HEK293T (cell line): ENCODE measurements at regions not wholly inside any gene's neighbourhood (a gene's known extent, or its start where the extent isn't known, plus 50 kb on each side); places are given as distances from the start of the nearest gene placed in this dataset.
"Not testable (repeated sequence)": the region's sequence is repeated elsewhere in the genome, so short reads cannot be mapped to it uniquely, and the experiment has no call there.

Source experiments
- ARNT ChIP-seq: fragments of 450-650 bp; IDR thresholded peaks from 2 replicates; pipeline ENCODE4 v1.6.1; 2017; ENCODE audit warnings: mild to moderate bottlenecking
- BHLHE40 ChIP-seq: fragments of 450-650 bp; IDR thresholded peaks from 2 replicates; pipeline ENCODE4 v1.6.1; 2016; ENCODE audit warnings: mild to moderate bottlenecking, moderate library complexity, borderline replicate concordance
- CTBP1 ChIP-seq: fragments of 450-650 bp; IDR thresholded peaks from 2 replicates; pipeline ENCODE4 v1.6.1; 2016; ENCODE audit warnings: borderline replicate concordance
- ELF4 ChIP-seq: fragments of 450-650 bp; IDR thresholded peaks from 2 replicates; pipeline ENCODE4 v1.6.1; 2017; ENCODE audit warnings: antibody characterized with exemption
- FOXK2 ChIP-seq: fragments of 450-650 bp; IDR thresholded peaks from 2 replicates; pipeline ENCODE4 v1.6.1; 2016; ENCODE audit warnings: mild to moderate bottlenecking
- FOXM1 ChIP-seq: fragments of 450-650 bp; IDR thresholded peaks from 2 replicates; pipeline ENCODE4 v1.6.1; 2017; ENCODE audit warnings: mild to moderate bottlenecking, borderline replicate concordance
- HDGF ChIP-seq: fragments of 450-650 bp; IDR thresholded peaks from 2 replicates; pipeline ENCODE4 v1.6.1; 2017; ENCODE audit warnings: antibody characterized with exemption, borderline replicate concordance
- L3MBTL2 ChIP-seq: fragments of 450-650 bp; conservative IDR thresholded peaks from 2 replicates; pipeline ENCODE4 v1.6.1; 2016; ENCODE audit warnings: mild to moderate bottlenecking
- SP1 ChIP-seq: fragments of 450-650 bp; IDR thresholded peaks from 2 replicates; pipeline ENCODE4 v1.6.1; 2017
- TARDBP ChIP-seq: fragments of 450-650 bp; IDR thresholded peaks from 2 replicates; pipeline ENCODE4 v1.6.1; 2016
- TF ChIP-seq, protein P1 (sequence below): fragments of 450-650 bp; IDR thresholded peaks from 2 replicates; pipeline ENCODE4 v1.6.1; 2016

DNA sequence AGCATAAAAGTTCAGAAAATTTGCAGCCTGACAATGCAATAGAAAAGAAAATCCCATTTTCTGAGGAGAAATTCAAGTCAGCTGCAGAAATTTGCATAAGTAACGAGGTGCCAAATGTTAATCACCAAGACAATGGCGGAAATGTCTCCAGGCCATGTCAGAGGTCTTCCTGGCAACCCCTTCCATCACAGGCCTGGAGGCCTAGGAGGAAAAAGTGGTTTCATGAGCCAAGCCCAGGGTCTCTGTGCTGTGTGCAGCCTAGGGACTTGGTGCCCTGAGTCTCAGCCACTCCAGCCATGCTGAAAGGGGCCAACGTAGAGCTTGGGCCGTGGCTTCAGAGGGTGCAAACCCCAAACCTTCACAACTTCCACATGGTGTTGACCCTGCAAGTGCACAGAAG lies 94.8 kb upstream of the UNC5B start:
- TF ChIP-seq ARNT, BHLHE40, CTBP1, FOXK2, ELF4, L3MBTL2, FOXM1, SP1, TARDBP, HDGF: not testable (repeated sequence)
- TF ChIP-seq, protein P1, sequence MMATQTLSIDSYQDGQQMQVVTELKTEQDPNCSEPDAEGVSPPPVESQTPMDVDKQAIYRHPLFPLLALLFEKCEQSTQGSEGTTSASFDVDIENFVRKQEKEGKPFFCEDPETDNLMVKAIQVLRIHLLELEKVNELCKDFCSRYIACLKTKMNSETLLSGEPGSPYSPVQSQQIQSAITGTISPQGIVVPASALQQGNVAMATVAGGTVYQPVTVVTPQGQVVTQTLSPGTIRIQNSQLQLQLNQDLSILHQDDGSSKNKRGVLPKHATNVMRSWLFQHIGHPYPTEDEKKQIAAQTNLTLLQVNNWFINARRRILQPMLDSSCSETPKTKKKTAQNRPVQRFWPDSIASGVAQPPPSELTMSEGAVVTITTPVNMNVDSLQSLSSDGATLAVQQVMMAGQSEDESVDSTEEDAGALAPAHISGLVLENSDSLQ, result not testable (repeated sequence)
